HG02610 (cell line): ENCODE measurements at regions not wholly inside any gene's neighbourhood (a gene's known extent, or its start where the extent isn't known, plus 50 kb on each side); places are given as distances from the start of the nearest gene placed in this dataset.

Source experiments
- ATAC-seq: cut with Tn5 transposase; IDR thresholded peaks from one replicate; pipeline ENCODE4 v1.9.1; 2021; ENCODE audit warnings: mild to moderate bottlenecking, moderate library complexity; ENCODE audit not compliant: unreplicated experiment

DNA sequence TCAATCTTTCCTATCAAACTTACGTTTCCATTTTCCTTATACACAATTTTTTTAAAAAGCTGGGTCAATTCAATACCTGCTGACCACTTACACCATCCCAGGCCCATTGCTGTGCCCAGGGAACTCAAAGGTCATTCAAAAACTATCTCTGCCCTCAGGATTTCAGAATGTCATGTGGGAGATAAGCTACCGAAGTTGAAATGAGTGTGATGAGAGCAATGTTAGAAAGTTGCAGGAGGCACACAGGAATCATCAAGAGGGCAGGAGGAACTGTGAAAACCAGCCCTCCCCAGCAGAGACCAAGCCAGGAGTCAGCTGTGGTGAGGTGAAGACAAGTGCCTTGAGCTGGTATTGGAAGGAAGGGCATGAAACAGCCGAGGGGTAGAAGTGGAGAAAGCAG lies 195.9 kb downstream of the HS3ST3A1 start:
- ATAC-seq, result no peak

DNA sequence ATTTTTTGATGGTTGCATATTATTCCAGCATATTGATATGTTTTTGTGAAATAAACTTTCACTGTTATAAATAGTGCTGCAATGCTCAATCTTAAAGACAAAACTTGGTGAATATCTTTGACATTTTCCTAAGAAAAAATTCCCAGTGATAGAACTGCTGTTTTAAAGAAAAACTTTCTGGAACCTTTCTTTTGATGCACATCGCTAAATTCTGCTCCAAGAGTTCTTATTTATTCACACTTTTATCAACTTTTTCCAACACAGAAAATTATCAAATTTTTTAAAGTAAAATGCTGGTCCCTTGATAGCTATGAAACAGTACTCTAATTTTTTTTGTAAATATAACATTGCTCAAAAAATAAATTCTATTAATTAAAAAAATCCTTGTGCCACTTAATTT lies 196.6 kb downstream of the HS3ST3A1 start:
- ATAC-seq, result no peak

DNA sequence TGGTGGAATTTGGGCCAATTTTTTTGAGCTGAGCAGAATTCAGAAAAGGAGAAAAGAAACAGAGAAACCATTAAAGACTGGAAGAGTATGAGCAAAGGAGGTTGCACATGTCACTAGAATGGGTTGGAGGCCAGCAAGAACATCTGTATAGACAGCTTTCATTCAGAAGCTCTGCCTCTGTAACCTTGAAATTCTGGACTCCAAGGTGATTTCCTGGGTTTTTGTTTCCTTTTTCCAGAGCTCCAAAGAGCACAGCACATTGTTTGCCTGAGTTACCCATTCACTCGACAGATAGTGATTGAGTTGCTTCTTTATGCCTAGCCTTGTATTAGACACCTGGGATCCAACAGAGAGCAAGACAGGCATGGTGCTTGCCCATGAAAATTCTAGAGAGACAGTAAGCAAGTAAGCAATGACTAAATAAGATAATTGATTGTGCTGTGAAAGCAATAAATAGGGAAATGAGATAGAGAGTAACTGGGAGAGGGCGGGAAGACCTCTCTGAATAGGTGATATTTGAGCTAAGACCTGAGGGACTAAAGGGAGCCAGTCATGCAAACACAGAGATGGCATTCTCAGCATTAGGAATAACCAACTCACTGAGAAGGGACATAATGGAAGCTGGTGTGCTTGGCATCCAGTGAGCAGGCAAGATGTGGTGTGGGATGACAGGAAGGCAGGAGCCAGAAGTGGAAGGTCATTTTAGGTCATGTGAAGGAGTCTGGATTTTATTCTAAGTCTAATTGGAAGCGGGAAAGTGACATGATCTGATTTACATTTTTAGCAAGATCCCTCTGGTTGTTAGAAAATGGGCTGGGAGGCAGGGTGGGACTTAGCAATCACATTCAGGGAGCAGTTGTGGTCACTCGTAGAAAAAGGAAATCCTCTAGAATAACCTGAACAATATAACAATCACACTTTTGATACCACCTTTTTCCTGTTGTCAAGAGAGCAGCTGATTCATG lies 197.5 kb downstream of the HS3ST3A1 start:
- ATAC-seq, result no peak

DNA sequence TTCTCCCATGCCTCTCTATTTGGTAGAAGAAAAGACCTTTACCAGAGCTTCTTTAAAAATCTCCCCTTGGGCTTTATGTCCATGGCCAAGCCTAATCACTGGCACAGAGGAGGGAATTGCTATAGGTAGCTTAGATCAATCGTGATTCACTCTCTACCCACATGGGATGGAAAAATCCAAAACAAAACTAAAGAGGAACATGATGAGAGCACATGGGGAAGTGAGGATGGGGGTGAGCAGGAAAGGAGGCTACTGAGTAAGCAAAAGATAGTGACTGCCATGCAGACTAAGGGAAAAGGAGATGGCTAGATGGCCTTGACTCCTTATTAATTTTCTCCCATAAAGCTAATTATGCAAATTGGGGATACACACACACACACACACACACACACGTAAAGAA lies 201.2 kb downstream of the HS3ST3A1 start:
- ATAC-seq, result no peak

DNA sequence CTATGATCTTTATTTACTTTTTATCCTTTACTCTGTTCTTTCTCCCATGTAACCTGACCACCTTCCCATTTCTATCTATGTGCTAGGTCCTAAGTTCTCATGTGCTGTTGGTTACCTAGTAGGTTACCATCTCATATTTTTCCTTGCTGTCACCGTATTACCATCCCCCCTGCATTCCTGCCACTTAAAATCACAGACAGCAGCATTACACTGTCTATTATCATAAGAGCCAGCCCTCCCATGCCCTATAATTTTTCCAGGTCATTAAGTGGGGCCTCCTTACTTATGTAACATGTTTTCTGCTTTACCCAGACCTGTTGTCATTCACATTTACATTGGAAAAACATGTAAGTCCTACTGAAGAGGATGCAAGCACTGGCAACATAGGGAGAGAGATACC lies 202.9 kb downstream of the HS3ST3A1 start:
- ATAC-seq, result no peak

DNA sequence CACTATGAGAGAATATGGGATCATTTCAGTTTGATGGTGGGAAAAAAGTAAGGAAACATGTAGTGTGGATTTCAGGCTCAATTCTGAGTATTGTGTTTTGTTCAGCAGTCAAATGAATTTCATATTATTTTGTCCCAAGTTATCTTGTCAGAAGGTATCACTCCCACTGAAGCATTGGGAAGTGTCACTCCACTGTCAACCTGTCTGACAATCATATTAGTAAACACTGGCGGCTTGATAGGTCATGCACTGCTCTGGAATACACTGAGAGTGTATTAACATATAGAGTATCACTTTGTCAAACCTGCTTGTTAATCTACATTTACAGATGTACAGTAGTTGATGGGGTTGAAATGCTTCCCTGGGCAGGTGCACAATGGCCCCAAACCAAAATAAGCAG lies 203.6 kb downstream of the HS3ST3A1 start:
- ATAC-seq, result no peak

DNA sequence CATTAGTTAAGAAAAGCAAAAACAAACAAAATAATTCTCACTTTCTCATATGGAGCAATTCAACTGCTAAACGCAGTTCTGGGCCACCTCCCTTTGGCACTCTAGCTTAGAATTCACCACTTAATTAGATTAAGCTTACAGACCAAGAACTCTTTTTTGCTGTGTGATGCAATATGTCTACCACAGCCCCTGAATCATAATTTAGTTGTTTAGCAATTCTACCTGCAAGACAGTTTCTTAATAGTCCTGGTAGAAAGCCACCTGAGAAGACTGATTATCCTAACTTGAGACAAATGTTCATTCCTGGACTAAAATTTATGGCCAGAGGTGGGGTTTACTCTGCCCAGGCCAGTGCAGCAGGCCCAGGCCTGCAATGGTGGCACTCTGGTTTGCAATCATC lies 205.9 kb downstream of the HS3ST3A1 start:
- ATAC-seq, result no peak

DNA sequence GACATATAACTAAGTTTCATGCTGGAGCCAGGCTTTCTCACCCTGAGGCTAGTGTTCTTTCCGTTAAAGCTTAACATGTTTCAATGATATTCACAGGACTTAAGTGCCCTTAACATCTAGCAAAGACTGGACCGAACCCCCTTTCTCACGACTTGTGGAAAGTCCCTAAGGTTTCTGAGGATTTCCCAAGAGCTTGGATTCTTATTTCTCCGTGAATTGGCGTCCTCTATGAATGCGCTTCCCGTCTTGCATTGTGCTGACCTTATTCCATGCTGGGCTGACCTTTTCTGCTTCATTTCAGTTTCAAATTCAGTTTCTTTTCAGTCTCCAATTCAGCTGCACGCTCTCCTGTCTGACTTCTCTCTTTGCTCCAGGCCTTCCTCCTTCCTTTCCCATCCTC lies 206.4 kb downstream of the HS3ST3A1 start:
- ATAC-seq, result no peak

DNA sequence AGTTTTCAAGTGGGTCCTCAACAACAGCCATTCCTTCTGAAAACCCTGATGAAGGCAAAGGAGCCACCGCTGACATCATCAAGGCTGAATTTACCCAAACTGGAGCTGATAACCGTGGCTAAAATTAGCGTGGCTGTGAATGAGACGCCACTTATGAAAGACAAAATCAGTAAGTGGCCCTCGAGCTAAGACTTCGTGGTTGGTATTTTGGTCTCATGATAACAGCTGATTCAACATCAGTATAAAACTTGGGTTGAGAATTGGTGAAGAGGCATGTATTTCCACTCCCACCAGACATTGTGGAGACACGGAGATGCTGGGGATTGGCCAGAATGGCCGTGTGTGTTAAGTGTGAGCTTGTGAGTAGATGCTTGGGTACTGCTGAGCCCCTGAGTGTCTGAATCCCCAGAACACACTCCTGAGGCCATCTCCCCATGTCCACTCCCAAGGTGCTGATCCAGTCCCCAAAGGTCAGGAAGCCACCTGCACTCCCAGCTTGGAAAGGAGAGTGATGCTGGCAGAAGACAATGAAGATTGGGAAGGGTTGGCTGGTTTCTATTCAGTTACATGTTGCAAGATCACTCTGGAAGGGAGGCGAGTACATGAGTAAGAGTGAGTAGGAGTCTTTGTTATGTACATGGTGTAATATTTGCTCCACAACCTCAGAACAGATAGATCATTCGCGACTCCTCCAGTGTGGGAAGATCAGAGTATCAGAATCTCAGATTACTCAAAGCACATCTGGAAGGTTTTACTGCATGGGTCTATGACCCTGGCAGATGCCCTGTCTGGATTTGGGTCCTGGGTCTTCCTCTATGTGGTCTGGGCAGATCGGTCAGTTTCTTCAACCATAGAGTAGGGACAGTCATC lies 207.7 kb downstream of the HS3ST3A1 start:
- no peak for ATAC-seq

DNA sequence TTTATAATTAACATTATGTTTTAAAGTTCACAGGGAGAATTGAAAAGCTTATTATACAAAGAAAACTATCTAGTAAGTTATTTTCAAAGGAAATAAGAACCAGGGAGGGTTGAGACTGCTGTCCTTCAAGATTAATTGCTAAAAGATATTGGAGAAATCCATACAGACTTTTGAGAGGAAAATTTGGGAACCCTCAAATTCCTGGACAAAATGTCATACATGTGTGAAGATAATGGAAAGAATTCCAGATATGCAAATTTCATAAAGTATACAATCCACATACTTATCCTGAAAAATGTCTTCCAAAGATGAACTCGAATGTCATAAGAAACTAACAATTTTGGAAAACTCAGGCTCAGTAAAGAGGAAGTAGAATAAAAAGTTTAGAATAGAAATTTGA lies 213.8 kb downstream of the HS3ST3A1 start:
- no peak for ATAC-seq

DNA sequence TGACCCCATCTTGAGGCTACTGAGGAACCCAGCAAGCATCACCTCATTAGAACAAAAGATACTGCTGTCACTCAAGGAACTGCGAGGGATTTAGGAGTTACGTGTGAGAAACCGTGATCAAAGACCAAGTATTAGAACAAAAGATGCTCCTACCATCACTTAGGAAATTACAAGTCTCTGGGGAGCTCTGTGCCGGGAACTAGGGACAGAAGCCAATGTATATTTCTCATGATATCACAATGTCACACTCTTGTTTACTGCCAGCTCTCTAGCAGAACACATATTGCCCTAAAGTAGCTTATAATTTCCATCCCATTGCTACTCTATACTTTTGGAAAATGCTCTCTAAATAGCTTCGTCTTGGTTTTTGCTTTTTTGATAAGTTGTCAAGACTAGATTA lies 214.5 kb downstream of the HS3ST3A1 start:
- no peak for ATAC-seq

DNA sequence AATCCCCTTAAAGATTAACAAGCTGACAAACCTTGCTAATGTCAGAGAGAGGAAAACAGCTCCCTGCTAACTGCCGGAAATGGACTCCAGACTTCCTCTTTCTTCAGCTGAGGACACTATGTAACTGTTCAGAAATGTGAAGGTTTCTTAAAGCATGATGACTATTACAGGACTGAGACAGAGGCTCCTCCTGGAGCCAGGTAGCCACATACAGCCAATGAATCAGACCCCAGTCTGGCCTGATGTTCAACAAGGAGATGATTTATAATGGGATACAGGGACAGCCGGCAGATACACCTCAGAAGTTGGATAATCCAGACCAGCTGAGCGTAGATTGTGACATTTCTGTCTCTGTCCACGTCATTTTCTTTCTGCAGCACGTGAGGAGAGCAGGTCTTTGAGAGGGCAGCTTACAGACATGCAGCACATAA lies 216.2 kb downstream of the HS3ST3A1 start:
- ATAC-seq, result no peak

DNA sequence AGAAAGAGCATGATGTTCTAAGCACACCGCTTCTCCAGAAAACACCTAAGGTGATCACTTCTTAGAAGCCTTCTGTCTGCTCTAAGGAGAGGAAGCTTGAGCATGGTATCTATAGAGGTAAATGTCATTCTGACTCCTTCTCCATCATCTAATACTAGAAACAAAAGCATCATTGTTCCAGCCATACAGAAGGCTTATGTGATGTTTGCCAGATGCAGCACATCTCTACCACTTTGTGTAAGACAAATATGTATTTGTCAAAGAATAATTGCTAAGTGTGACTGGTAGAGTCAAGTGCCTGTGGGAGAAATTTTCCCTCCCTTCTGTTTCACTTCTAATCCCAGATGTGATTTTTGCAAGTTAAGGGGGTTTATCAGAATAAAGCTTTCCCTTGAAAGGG lies 217.1 kb downstream of the HS3ST3A1 start:
- ATAC-seq, result no peak

DNA sequence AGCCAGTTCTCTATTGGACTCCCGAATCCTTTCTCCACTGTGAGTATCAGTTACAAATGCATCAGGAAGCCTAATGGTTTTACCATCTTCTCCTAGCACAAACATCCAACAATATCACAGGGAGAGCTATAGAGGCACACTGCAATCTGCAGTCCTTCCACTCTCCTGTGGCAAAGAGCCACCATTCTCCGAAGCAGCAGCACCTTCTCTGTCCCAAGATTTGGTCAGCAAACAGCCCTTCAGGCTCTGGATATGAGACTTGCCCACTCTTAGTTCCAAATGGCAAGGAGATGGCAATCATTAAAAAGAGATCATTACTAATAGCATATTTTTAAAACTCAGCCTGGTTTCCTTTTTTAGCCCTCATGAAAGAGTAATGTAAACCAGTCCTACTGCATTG lies 223.4 kb downstream of the HS3ST3A1 start:
- ATAC-seq, result no peak

DNA sequence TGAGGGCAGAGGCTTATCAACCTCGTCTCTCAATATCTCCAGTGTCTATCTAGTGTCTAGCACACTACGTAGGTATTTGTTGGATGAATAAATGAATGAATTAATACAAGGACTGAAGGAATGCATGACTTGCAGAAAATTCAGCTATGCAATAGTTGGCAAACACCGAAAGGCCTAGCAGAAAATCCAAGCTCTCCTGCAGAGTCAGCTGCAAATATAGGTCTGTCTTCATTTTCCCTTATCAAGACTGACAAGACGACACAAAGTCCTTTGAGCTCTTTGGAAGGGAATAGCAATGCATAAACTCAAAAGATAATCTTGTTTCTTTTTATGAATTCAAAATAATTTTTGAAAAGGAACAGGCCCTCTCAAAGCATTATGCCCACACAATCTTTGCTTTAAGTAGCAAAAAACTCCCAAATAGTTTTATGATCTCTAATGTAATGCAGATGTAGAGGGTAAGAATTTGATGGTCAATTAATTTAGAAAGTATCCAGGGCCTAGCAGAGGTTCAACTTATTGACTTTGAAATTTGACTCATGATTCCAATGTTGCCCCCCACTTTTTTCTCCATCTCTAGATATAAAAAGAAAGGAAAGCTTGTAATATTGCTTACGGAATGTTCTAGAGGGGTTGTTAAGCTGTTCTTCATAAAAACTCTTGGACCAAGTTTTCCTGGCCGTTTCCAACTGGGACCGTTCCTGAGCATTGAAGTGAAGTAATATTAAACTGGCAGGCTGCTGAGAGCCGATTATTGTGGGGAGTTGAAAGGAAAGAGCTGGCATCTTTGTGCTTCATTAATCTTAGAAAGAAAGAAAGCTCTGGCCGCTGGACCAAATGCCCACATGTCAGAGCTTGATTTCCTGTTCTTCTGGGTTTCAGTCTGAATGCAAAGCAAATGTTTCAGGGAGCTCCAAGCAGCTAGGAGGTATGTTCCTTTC lies 227.3 kb downstream of the HS3ST3A1 start:
- no peak for ATAC-seq

DNA sequence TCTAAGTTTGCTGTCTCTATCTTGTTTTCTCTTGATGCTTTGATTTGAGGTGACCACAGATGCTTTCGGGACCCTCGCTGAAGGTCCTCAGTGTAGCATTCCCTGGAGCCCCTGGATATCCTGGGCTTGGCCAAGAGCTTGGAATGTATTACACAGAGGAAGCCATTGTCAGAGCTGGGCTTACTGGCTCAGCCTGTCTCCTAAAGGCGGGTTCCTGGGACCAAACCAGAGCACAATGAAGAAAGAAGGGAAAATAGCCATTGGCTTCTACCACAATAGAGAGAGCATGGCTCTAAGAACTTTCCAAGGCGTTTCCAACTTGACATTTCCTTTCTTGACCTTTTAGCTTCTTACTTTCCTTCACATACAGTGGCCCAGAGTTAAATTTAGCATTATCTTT lies 229.3 kb downstream of the HS3ST3A1 start:
- ATAC-seq, result no peak

DNA sequence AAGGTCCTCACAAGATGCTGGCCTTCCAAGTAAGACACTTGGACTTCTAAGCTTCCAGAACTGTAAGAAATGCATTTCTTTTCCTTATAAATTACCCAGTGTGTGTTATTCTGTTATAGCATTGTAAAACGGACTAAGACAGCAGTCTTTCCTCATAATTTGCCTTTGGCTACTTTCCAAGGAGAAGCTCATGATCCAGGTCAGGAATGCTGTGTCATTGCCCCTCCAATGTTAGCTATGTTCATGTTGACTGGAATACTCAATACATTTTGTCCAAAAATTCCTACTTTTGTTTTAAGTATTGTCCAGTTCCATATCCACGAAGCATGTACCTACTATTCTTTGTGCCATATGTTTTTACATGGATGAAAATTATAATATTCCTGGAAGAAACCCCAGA lies 234.6 kb downstream of the HS3ST3A1 start:
- no peak for ATAC-seq

DNA sequence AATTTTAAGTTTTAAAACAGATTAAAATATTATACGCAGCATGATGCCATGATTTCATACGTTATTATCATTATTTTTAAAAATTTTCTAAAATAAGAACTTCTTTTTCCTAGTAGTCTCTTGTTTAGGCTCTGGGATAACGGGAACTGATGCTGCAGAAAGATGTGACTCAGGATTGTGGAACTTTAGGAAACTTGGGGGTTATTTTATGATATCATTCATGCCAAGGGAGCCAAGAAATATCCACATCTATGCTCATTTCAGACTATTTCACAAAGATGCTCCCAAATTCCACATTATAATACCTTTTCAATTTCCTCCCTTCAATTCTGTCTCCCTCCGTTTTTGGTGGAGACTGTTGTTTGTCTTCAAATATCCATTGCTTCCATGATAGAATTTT lies 236.4 kb downstream of the HS3ST3A1 start:
- ATAC-seq, result no peak

DNA sequence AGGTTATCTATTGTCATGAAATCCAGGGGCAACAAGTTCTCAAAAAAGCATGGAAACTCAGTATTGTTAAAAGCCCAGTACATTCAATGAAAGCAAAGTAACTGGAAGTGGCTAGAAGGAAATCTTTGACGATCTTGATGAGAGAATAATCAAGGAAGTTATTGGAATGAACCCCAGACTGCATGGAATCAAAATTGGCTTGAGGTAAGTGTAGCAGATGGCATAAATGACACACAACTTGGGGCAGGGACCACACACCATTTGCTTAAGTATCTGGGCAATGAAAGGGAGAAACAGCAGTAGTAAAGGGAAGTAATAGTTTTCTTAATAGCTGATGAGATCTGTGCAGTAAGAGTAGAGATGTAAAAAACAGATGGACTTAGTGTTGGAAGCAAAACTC lies 238.0 kb downstream of the HS3ST3A1 start:
- no peak for ATAC-seq

DNA sequence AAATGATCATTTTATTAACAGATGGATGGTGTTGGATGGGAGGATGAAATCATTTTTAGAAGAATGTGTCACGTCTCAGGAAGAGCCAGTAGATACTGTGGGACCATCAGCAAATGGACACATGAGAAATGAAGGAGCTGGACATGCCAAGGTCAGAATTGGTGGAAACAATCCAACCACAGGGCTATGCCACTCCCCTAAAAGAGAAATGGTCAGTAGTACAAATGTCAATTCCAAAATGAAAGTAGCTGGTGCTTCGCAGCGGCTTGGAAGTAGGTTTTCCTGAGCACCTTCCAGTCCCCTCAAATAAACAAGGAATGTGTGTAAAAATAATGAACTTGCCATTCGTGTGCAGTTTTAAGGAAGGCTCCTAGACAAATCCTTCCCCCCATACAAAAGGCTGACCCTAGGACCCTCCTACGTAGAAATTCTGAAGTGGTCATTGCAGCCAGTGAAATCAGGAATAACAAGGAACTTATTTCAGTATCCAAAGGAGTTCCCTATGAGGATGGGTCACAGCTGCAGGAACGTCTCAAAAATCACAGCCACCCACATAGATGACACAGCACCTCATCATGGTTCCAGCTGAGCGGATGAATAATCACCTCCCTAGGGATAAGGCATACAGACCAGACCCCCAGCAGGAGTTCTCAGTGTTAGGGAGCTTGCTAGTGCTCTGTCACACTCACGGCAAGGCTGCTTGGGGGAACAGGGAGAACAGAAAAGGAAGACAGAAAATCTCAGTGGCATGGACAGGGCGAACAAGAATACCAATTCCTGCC lies 239.2 kb downstream of the HS3ST3A1 start:
- ATAC-seq, result no peak
